Gastroesophageal sphincter (tissue), 3 donors: ENCODE measurements at regions not wholly inside any gene's neighbourhood (a gene's known extent, or its start where the extent isn't known, plus 50 kb on each side); places are given as distances from the start of the nearest gene placed in this dataset.

Experiments
- EP300 ChIP-seq: sonication (generic); formaldehyde crosslinking; IDR thresholded peaks from one replicate; pipeline ENCODE4 v1.6.1; 2017; ENCODE audit warnings: antibody characterized with exemption, mild to moderate bottlenecking
- POLR2A ChIP-seq, 2 donors: fragments of 450-650 bp; IDR thresholded peaks; one replicate each; pipeline ENCODE4 v1.6.1; 2017; ENCODE audit warnings: antibody characterized with exemption in 2 of 2, mild to moderate bottlenecking in 2 of 2, moderate library complexity in 1 of 2
- POLR2AphosphoS5 ChIP-seq: sonication (generic); formaldehyde crosslinking; IDR thresholded peaks from one replicate; pipeline ENCODE4 v1.6.1; 2017; ENCODE audit warnings: antibody characterized with exemption
- TF ChIP-seq, protein P1 (sequence below), 4 experiments: fragments of 200-600 bp in 2 of 4; fragments of 450-650 bp in 2 of 4; sonication (generic) in 1 of 4; IDR thresholded peaks; one replicate each; pipeline ENCODE4 v1.5.1; 2017 to 2019; ENCODE audit warnings: antibody characterized with exemption in 4 of 4, mild to moderate bottlenecking in 2 of 4, moderate library complexity in 2 of 4

DNA sequence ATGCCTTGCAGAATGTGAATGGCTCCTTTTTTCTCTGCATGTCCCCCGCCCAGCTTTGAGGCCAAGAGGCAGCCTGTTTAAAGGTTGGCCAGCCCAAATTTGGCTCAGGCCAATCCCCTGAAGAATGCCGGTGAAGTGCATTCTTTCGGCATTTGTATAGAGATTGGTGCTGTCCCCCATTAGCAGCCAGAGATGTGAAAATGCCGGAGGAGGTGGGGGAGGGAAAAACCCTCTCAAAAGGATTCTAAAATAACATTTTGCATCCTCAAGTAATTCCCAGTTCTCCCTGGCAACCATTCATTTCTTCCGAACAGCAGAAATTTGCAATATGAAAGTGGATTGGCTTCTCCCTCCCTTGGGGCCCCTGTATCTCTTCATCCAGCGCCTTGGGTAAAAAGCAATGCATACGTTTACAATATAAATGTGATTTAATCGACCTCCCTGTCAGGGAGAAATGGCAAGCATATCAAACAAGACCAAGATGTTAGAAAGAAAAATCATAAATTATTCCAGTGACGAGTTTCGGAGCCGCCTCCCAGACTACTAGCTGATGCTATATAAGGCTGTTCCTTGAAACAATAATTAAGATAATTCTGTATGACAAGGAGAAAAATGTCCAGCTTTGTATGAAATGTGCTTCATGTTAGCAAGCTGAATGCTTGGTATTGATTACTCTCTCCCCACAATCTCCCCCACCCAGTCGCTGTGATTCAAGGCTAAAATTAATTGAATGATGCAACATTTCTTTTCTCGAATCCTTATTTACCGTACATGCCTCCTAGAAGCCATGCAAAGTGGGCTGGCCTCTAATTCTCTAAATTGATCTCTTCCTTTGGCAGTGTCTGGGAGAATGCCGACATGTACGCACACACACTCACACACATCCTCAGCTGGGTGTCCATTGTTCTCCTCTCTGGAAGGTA is 323.7 kb downstream of the RPS24 start:
- TF ChIP-seq POLR2AphosphoS5 = no peak
- TF ChIP-seq, protein P1, sequence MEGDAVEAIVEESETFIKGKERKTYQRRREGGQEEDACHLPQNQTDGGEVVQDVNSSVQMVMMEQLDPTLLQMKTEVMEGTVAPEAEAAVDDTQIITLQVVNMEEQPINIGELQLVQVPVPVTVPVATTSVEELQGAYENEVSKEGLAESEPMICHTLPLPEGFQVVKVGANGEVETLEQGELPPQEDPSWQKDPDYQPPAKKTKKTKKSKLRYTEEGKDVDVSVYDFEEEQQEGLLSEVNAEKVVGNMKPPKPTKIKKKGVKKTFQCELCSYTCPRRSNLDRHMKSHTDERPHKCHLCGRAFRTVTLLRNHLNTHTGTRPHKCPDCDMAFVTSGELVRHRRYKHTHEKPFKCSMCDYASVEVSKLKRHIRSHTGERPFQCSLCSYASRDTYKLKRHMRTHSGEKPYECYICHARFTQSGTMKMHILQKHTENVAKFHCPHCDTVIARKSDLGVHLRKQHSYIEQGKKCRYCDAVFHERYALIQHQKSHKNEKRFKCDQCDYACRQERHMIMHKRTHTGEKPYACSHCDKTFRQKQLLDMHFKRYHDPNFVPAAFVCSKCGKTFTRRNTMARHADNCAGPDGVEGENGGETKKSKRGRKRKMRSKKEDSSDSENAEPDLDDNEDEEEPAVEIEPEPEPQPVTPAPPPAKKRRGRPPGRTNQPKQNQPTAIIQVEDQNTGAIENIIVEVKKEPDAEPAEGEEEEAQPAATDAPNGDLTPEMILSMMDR (IDR thresholded peaks at IDR 0.05) = no peak
- no peak for TF ChIP-seq POLR2A (IDR thresholded peaks at IDR 0.05)
- TF ChIP-seq EP300 = no peak
